Prostate gland (tissue), 2 donors: ENCODE measurements at regions not wholly inside any gene's neighbourhood (a gene's known extent, or its start where the extent isn't known, plus 50 kb on each side); places are given as distances from the start of the nearest gene placed in this dataset.

Source experiments
- DNase-seq: peaks from one replicate; pipeline ENCODE4 v3.0.0-alpha.2; 2019; ENCODE audit warnings: low spot score
- H3K27ac ChIP-seq, 2 donors: fragments of 200-600 bp; sonication (generic); 2 replicates each; pipeline ENCODE4 v1.5.1; 2017 to 2019
- H3K27me3 ChIP-seq: fragments of 200-600 bp; sonication (generic); replicated peaks from 2 replicates; pipeline ENCODE4 v1.5.1; 2019; ENCODE audit not compliant: insufficient read depth
- H3K36me3 ChIP-seq, 2 donors: fragments of 200-600 bp; sonication (generic); 1 replicate in 1 of 2; 2 replicates in 1 of 2; pipeline versions ENCODE4 v1.5.1 to v1.8.1; 2017 to 2019
- H3K4me1 ChIP-seq: fragments of 200-600 bp; sonication (generic); replicated peaks from 2 replicates; pipeline ENCODE4 v1.5.1; 2019
- H3K4me3 ChIP-seq, 2 donors: fragments of 200-600 bp; sonication (generic); 2 replicates each; pipeline ENCODE4 v1.5.1; 2017 to 2019
- H3K9me3 ChIP-seq: fragments of 200-600 bp; sonication (generic); 2 replicates; pipeline ENCODE4 v1.5.1; 2017
- CTCF ChIP-seq, 4 experiments: fragments of 200-600 bp in 2 of 4; fragments of 450-650 bp in 2 of 4; sonication (generic) in 2 of 4; IDR thresholded peaks; 1 replicate in 3 of 4; 2 replicates in 1 of 4; pipeline ENCODE4 v1.5.1; 2016 to 2019; ENCODE audit warnings: antibody characterized with exemption in 4 of 4, mild to moderate bottlenecking in 2 of 4, moderate library complexity in 2 of 4
- POLR2A ChIP-seq: fragments of 450-650 bp; IDR thresholded peaks from one replicate; pipeline ENCODE4 v1.6.1; 2016; ENCODE audit warnings: antibody characterized with exemption, mild to moderate bottlenecking
- POLR2AphosphoS5 ChIP-seq: sonication (generic); formaldehyde crosslinking; IDR thresholded peaks from one replicate; pipeline ENCODE4 v1.6.1; 2017; ENCODE audit warnings: antibody characterized with exemption
- whole genome bisulfite sequencing: methylation state at CpG from one replicate; pipeline ENCODE4 v1.1.5; 2018; 5-methylcytosine and 5-hydroxymethylcytosine counted together
- intact Hi-C: fragments of 100-400 bp; cut with DNase I; formaldehyde crosslinking; loops from one replicate; pipeline ENCODE4 v1.14.2; 2022

- no peak for DNase-seq
- intact Hi-C loops = no loop called here
- Histone ChIP-seq H3K36me3 (no peaks in the 10 kb centered on the region), H3K4me3 (no peak overlapping the region), H3K9me3 (no peaks in the 10 kb centered on the region), H3K27me3 (no peaks in the 10 kb centered on the region), H3K4me1 (no peaks in the 10 kb centered on the region), H3K27ac (no peak overlapping the region)
- TF ChIP-seq POLR2A (no peak), POLR2AphosphoS5 (no peak), CTCF (IDR thresholded peaks at IDR 0.05) (no peak)
- 58% methylated on average over 3 of the region's 3 CpGs for WGBS
Measured at GRCh38 chrY:15368786-15369185, 844.5 kb downstream of the NLGN4Y start.

DNA sequence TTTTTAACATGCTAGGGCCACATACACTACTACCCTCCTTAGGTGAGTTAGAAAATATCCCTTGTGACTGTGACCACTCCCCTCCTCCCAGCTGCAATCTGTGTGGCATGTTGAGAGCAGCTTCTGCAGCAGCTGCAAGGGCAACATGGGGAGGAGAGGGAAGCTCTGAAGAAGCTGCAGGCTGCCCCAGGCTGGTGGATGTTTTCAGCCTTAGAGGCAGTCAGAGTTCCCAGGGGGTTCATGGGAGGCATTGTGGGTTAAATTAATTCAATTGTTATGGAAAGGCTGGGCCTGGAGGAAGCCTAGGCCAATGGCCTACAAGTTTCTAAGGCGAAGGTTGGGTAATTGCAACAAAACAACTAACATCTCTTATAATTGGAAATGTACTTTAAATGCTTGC lies 860.8 kb downstream of the NLGN4Y start:
- Histone ChIP-seq H3K27me3 (no peaks in the 10 kb centered on the region), H3K36me3 (no peaks in the 10 kb centered on the region), H3K4me3 (no peak overlapping the region), H3K27ac (no peak overlapping the region), H3K9me3 (no peaks in the 10 kb centered on the region), H3K4me1 (no peaks in the 10 kb centered on the region)
- no peak for DNase-seq
- intact Hi-C loops = no loop called here
- TF ChIP-seq CTCF (IDR thresholded peaks at IDR 0.05) = no peak
- 100% methylated on average over 1 of the region's 1 CpG for WGBS

GRCh38 chrY:15397556-15398280 lies 873.4 kb downstream of the NLGN4Y start:
- no peak overlapping the region for H3K4me3 ChIP-seq
- intact Hi-C loops = no loop called here
- H3K9me3 ChIP-seq = no peaks in the 10 kb centered on the region
- TF ChIP-seq POLR2A (no peak), CTCF (IDR thresholded peaks at IDR 0.05) (no peak), POLR2AphosphoS5 (no peak)
- no peaks in the 10 kb centered on the region for H3K36me3 ChIP-seq
- H3K27me3 ChIP-seq = no peaks in the 10 kb centered on the region
- no peaks in the 10 kb centered on the region for H3K4me1 ChIP-seq
- DNase-seq = no peak
- WGBS = 100% methylated on average over 1 of the region's 1 CpG
- no peak overlapping the region for H3K27ac ChIP-seq

GRCh38 chrY:15402451-15402850 lies 878.1 kb downstream of the NLGN4Y start:
- no peak for DNase-seq
- no peak for TF ChIP-seq POLR2A
- TF ChIP-seq POLR2AphosphoS5 = no peak
- Histone ChIP-seq H3K27ac (no peak overlapping the region), H3K27me3 (no peaks in the 10 kb centered on the region), H3K4me3 (no peak overlapping the region), H3K4me1 (no peaks in the 10 kb centered on the region), H3K9me3 (no peaks in the 10 kb centered on the region), H3K36me3 (no peaks in the 10 kb centered on the region)
- intact Hi-C loops = no loop called here
- 77% methylated on average over 2 of the region's 2 CpGs for WGBS

DNA sequence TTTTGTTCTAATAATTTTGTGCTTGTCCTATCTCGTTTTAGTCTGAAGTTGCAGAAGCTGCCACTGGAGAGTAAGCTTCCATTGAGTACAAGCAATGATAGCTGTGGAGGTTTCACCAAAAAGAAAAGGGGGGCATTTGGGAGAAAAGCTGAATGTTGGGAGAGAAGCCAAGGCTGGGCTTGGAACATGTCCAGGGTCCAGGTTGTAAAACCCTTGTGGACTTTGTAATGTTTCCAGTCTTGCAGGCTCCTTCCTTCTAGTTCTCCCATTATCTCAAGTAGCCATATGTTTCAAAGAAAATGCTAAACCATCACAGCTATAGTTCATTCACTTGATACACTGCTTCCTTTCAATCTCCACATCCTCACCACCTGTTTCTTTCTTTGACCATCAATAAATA lies 880.2 kb downstream of the NLGN4Y start:
- Histone ChIP-seq H3K27me3 (no peaks in the 10 kb centered on the region), H3K9me3 (no peaks in the 10 kb centered on the region), H3K4me3 (no peak overlapping the region), H3K36me3 (no peaks in the 10 kb centered on the region), H3K27ac (no peak overlapping the region), H3K4me1 (no peaks in the 10 kb centered on the region)
- WGBS = 24% methylated on average over 1 of the region's 1 CpG
- TF ChIP-seq CTCF (IDR thresholded peaks at IDR 0.05) (no peak), POLR2A (no peak), POLR2AphosphoS5 (peak; percentile 9)
- intact Hi-C loops = no loop called here
- DNase-seq = peak; percentile 20
